ENCODE measurements at regions not wholly inside any gene's neighbourhood (a gene's known extent, or its start where the extent isn't known, plus 50 kb on each side); places are given as distances from the start of the nearest gene placed in this dataset.

DNA sequence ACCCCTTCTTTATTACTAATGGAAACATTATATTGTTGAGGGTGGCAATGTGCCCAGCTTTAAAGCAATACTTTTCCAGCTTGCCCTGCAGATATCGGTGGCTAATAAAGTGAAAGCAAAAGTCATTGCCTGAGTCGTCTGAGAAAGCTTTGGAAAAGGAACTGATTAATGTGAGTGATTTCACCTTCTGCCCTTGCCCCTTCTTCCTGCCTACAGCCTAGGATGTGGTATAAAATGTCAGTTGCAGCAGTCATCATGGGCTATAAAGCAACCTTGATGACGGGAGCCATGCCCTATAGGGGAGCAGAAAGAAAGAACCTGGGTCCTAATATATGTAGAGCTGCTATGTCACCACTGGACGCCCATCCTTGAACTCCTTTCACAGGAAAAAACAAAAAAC lies 132.4 kb upstream of the USP9X start:
- Histone ChIP-seq H3K9ac (ENCODE audit: low read length) (no peak overlapping the region), H3K4me3 (ENCODE audit: insufficient read depth, low read depth, low read length) (no peak overlapping the region), H4K20me1 (ENCODE audit: insufficient read depth, low read length) (no peaks in the 10 kb centered on the region), H3K79me2 (ENCODE audit: insufficient read depth, low read length) (no peaks in the 10 kb centered on the region), H3K4me2 (ENCODE audit: low read length) (peak overlapping the region; percentile 54), H3K4me1 (ENCODE audit: insufficient read depth, low read length) (no peaks in the 10 kb centered on the region), H3K36me3 (ENCODE audit: insufficient read depth, low read length) (no peaks in the 10 kb centered on the region), H3K27me3 (ENCODE audit: insufficient read depth, low read length) (no peaks in the 10 kb centered on the region), H3K9me3 (ENCODE audit: insufficient read depth, low read depth, low read length) (no peaks in the 10 kb centered on the region), H2AFZ (ENCODE audit: low read depth, low read length) (peak overlapping the region; percentile 34), H3K27ac (ENCODE audit: low read depth, low read length) (no peak overlapping the region)
- DNase-seq (ENCODE audit: low read depth): no peak
- no peak overlapping the region for H3K4me3 Mint-ChIP-seq (ENCODE audit: unreplicated experiment)
- H3K4me1 Mint-ChIP-seq (ENCODE audit: low read depth, unreplicated experiment): no peaks in the 10 kb centered on the region
- no peaks in the 10 kb centered on the region for H3K36me3 Mint-ChIP-seq (ENCODE audit: low read depth, unreplicated experiment)
- H3K27ac Mint-ChIP-seq (ENCODE audit: unreplicated experiment): no peak overlapping the region
- TF ChIP-seq EZH2 (IDR thresholded peaks at IDR 0.05; ENCODE audit: insufficient read depth, low read length) (no peak), CTCF (IDR thresholded peaks at IDR 0.05; ENCODE audit: insufficient read depth, low read depth, low read length) (no peak)
- H3K9me3 Mint-ChIP-seq (ENCODE audit: unreplicated experiment): no peaks in the 10 kb centered on the region
- peak; percentile 9 for FAIRE-seq
- H3K27me3 Mint-ChIP-seq (ENCODE audit: low read depth, unreplicated experiment): no peaks in the 10 kb centered on the region

GRCh38 chrX:40953369-40953768 lies 131.9 kb upstream of the USP9X start:
- Histone ChIP-seq H3K4me3 (ENCODE audit: insufficient read depth, low read depth, low read length) (no peak overlapping the region), H3K4me2 (ENCODE audit: low read length) (no peak overlapping the region), H3K27me3 (ENCODE audit: insufficient read depth, low read length) (no peaks in the 10 kb centered on the region), H3K79me2 (ENCODE audit: insufficient read depth, low read length) (no peaks in the 10 kb centered on the region), H3K36me3 (ENCODE audit: insufficient read depth, low read length) (no peaks in the 10 kb centered on the region), H3K9me3 (ENCODE audit: insufficient read depth, low read depth, low read length) (no peaks in the 10 kb centered on the region), H2AFZ (ENCODE audit: low read depth, low read length) (no peak overlapping the region), H3K4me1 (ENCODE audit: insufficient read depth, low read length) (no peaks in the 10 kb centered on the region), H3K9ac (ENCODE audit: low read length) (no peak overlapping the region), H3K27ac (ENCODE audit: low read depth, low read length) (no peak overlapping the region), H4K20me1 (ENCODE audit: insufficient read depth, low read length) (no peaks in the 10 kb centered on the region)
- no peak overlapping the region for H3K4me3 Mint-ChIP-seq (ENCODE audit: unreplicated experiment)
- no peaks in the 10 kb centered on the region for H3K36me3 Mint-ChIP-seq (ENCODE audit: low read depth, unreplicated experiment)
- H3K27ac Mint-ChIP-seq (ENCODE audit: unreplicated experiment): no peak overlapping the region
- H3K27me3 Mint-ChIP-seq (ENCODE audit: low read depth, unreplicated experiment): no peaks in the 10 kb centered on the region
- no peaks in the 10 kb centered on the region for H3K9me3 Mint-ChIP-seq (ENCODE audit: unreplicated experiment)
- no peaks in the 10 kb centered on the region for H3K4me1 Mint-ChIP-seq (ENCODE audit: low read depth, unreplicated experiment)
- TF ChIP-seq CTCF (IDR thresholded peaks at IDR 0.05; ENCODE audit: insufficient read depth, low read depth, low read length) (no peak), EZH2 (IDR thresholded peaks at IDR 0.05; ENCODE audit: insufficient read depth, low read length) (no peak)
- FAIRE-seq (peak; percentile 89), DNase-seq (ENCODE audit: low read depth) (no peak)

DNA sequence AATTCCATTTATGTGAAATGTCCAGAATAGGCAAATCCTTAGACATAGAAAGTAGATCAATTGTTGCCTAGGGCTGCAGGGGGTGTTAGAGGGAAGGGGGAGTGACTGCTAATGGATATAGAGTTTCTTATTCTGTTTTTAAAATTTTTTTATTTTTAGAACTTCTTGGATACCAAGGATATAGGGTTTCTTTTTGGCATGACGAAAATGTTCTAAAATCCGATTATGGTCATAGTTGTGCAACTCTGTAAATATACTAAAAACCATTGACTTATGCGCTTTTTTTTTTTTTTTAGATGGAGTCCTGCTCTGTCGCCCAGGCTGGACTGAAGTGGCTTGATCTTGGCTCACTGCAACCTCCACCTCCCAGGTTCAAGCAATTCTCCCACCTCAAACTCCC lies 125.2 kb upstream of the USP9X start:
- Histone ChIP-seq H3K27me3 (ENCODE audit: insufficient read depth, low read length) (no peaks in the 10 kb centered on the region), H4K20me1 (ENCODE audit: insufficient read depth, low read length) (no peaks in the 10 kb centered on the region), H3K4me3 (ENCODE audit: insufficient read depth, low read depth, low read length) (no peak overlapping the region), H3K9me3 (ENCODE audit: insufficient read depth, low read depth, low read length) (no peaks in the 10 kb centered on the region), H3K4me1 (ENCODE audit: insufficient read depth, low read length) (no peaks in the 10 kb centered on the region), H2AFZ (ENCODE audit: low read depth, low read length) (no peak overlapping the region), H3K27ac (ENCODE audit: low read depth, low read length) (no peak overlapping the region), H3K79me2 (ENCODE audit: insufficient read depth, low read length) (no peaks in the 10 kb centered on the region), H3K36me3 (ENCODE audit: insufficient read depth, low read length) (no peaks in the 10 kb centered on the region), H3K9ac (ENCODE audit: low read length) (no peak overlapping the region), H3K4me2 (ENCODE audit: low read length) (no peak overlapping the region)
- Mint-ChIP-seq H3K4me1 (ENCODE audit: low read depth, unreplicated experiment) (peaks cover 4% of the 10 kb centered on the region), H3K4me3 (ENCODE audit: unreplicated experiment) (no peak overlapping the region), H3K36me3 (ENCODE audit: low read depth, unreplicated experiment) (no peaks in the 10 kb centered on the region), H3K27me3 (ENCODE audit: low read depth, unreplicated experiment) (no peaks in the 10 kb centered on the region), H3K9me3 (ENCODE audit: unreplicated experiment) (no peaks in the 10 kb centered on the region), H3K27ac (ENCODE audit: unreplicated experiment) (no peak overlapping the region)
- FAIRE-seq (no peak), DNase-seq (ENCODE audit: low read depth) (no peak)
- TF ChIP-seq EZH2 (IDR thresholded peaks at IDR 0.05; ENCODE audit: insufficient read depth, low read length) (no peak), CTCF (IDR thresholded peaks at IDR 0.05; ENCODE audit: insufficient read depth, low read depth, low read length) (no peak)
